WTC11 (cell line): ENCODE measurements at regions not wholly inside any gene's neighbourhood (a gene's known extent, or its start where the extent isn't known, plus 50 kb on each side); places are given as distances from the start of the nearest gene placed in this dataset.

Experiments
- ATAC-seq: fragments of 200-7000 bp; cut with Tn5 transposase; 2 replicates; pipeline ENCODE4 v1.10.0; 2021; ENCODE audit warnings: mild to moderate bottlenecking, moderate library complexity
- CTCF ChIA-PET: fragments of 300-600 bp; sonication (Branson Sonifier 250); formaldehyde crosslinking; loops from one replicate; lab custom pipeline; 2021; ENCODE audit warnings: antibody characterized with exemption; lab: Charles Lee
- POLR2A ChIA-PET: fragments of 350-600 bp; sonication (Branson Sonifier 250); formaldehyde crosslinking; loops from one replicate; lab custom pipeline; 2021; ENCODE audit warnings: antibody characterized with exemption; lab: Charles Lee
- DNase-seq: peaks from one replicate; pipeline ENCODE4 v3.0.0; 2021; ENCODE audit warnings: low spot score
- H3K27ac Mint-ChIP-seq: 2 replicates; pipeline ENCODE4 v1.8.0; 2021; ENCODE audit warnings: mixed read lengths
- H3K27me3 Mint-ChIP-seq: 2 replicates; pipeline ENCODE4 v1.8.0; 2021; ENCODE audit warnings: low read depth, mild to moderate bottlenecking, moderate library complexity, mixed read lengths
- H3K36me3 Mint-ChIP-seq: 2 replicates; pipeline ENCODE4 v1.8.0; 2021; ENCODE audit warnings: mixed read lengths
- H3K4me1 Mint-ChIP-seq: 2 replicates; pipeline ENCODE4 v1.8.0; 2022; ENCODE audit warnings: mixed read lengths
- H3K4me3 Mint-ChIP-seq: 2 replicates; pipeline ENCODE4 v1.8.0; 2021; ENCODE audit warnings: mild to moderate bottlenecking, moderate library complexity, mixed read lengths
- H3K9me3 Mint-ChIP-seq: 2 replicates; pipeline ENCODE4 v1.8.0; 2021; ENCODE audit warnings: mixed read lengths
- ATF1 ChIP-seq: sonication (generic); formaldehyde crosslinking; IDR thresholded peaks from 2 replicates; pipeline ENCODE4 v1.8.1; 2023; ENCODE audit warnings: mild to moderate bottlenecking, moderate library complexity, missing genetic modification reagents
- CREM ChIP-seq: sonication (generic); formaldehyde crosslinking; IDR thresholded peaks from 2 replicates; pipeline ENCODE4 v1.8.1; 2022; ENCODE audit warnings: mild to moderate bottlenecking, missing genetic modification reagents, moderate library complexity
- ELF4 ChIP-seq: sonication (generic); formaldehyde crosslinking; IDR thresholded peaks from 2 replicates; pipeline ENCODE4 v1.8.1; 2022; ENCODE audit warnings: low read depth, mild to moderate bottlenecking, moderate library complexity, missing genetic modification reagents
- EMX1 ChIP-seq: fragments of 250-450 bp; sonication (Bioruptor Pico); IDR thresholded peaks from 2 replicates; pipeline ENCODE4 v1.8.0; 2021; ENCODE audit warnings: mild to moderate bottlenecking
- FOXJ3 ChIP-seq: sonication (generic); formaldehyde crosslinking; IDR thresholded peaks from 2 replicates; pipeline ENCODE4 v1.9.0; 2021; ENCODE audit warnings: missing genetic modification reagents, mild to moderate bottlenecking, borderline replicate concordance
- FOXK1 ChIP-seq: sonication (generic); formaldehyde crosslinking; IDR thresholded peaks from 2 replicates; pipeline ENCODE4 v1.8.0; 2022; ENCODE audit warnings: mild to moderate bottlenecking, moderate library complexity, missing genetic modification reagents
- GABPB1 ChIP-seq: sonication (generic); formaldehyde crosslinking; IDR thresholded peaks from 2 replicates; pipeline ENCODE4 v1.8.1; 2023; ENCODE audit warnings: mild to moderate bottlenecking, missing genetic modification reagents
- GRHL2 ChIP-seq: fragments of 250-450 bp; sonication (Bioruptor Pico); IDR thresholded peaks from 2 replicates; pipeline ENCODE4 v1.8.0; 2022; ENCODE audit warnings: mild to moderate bottlenecking, moderate library complexity; ENCODE audit not compliant: insufficient replicate concordance, severe bottlenecking
- JAZF1 ChIP-seq: fragments of 250-450 bp; sonication (Bioruptor Pico); IDR thresholded peaks from 2 replicates; pipeline ENCODE4 v1.9.0; 2021; ENCODE audit warnings: moderate library complexity, mild to moderate bottlenecking, inconsistent platforms
- JUN ChIP-seq: sonication (generic); formaldehyde crosslinking; IDR thresholded peaks from 2 replicates; pipeline ENCODE4 v1.8.0; 2023; ENCODE audit warnings: mild to moderate bottlenecking, missing genetic modification reagents
- NFE2L1 ChIP-seq: sonication (generic); formaldehyde crosslinking; IDR thresholded peaks from 2 replicates; pipeline ENCODE4 v1.8.1; 2023; ENCODE audit warnings: missing genetic modification reagents
- NFYB ChIP-seq: sonication (generic); formaldehyde crosslinking; conservative IDR thresholded peaks from 2 replicates; pipeline ENCODE4 v1.8.0; 2022; ENCODE audit warnings: low read depth, missing genetic modification reagents
- PREB ChIP-seq: sonication (generic); formaldehyde crosslinking; IDR thresholded peaks from 2 replicates; pipeline ENCODE4 v1.8.1; 2022; ENCODE audit warnings: mild to moderate bottlenecking, missing genetic modification reagents, moderate library complexity, borderline replicate concordance
- RELA ChIP-seq: sonication (generic); formaldehyde crosslinking; IDR thresholded peaks from 2 replicates; pipeline ENCODE4 v1.8.1; 2022; ENCODE audit warnings: missing genetic modification reagents, mild to moderate bottlenecking, borderline replicate concordance
- RORB ChIP-seq: fragments of 250-450 bp; sonication (Bioruptor Pico); IDR thresholded peaks from 2 replicates; pipeline ENCODE4 v1.9.0; 2021; ENCODE audit warnings: mild to moderate bottlenecking
- TP53 ChIP-seq: sonication (generic); formaldehyde crosslinking; IDR thresholded peaks from 2 replicates; pipeline ENCODE4 v1.8.1; 2023; ENCODE audit warnings: mild to moderate bottlenecking, missing genetic modification reagents
- ZBTB43 ChIP-seq: sonication (generic); formaldehyde crosslinking; IDR thresholded peaks from 2 replicates; pipeline ENCODE4 v1.8.1; 2023; ENCODE audit warnings: mild to moderate bottlenecking, missing genetic modification reagents
- ZNF263 ChIP-seq: sonication (generic); formaldehyde crosslinking; IDR thresholded peaks from 2 replicates; pipeline ENCODE4 v1.8.1; 2022; ENCODE audit warnings: low read depth, mild to moderate bottlenecking, moderate library complexity, missing genetic modification reagents
- ZNF396 ChIP-seq: fragments of 250-450 bp; sonication (Bioruptor Pico); IDR thresholded peaks from 2 replicates; pipeline ENCODE4 v1.8.0; 2021; ENCODE audit warnings: mild to moderate bottlenecking, moderate library complexity, borderline replicate concordance
- ZNF416 ChIP-seq: fragments of 250-450 bp; sonication (Bioruptor Pico); IDR thresholded peaks from 2 replicates; pipeline ENCODE4 v1.9.0; 2021; ENCODE audit warnings: mild to moderate bottlenecking, inconsistent platforms
- ZNF671 ChIP-seq: fragments of 250-450 bp; sonication (Bioruptor Pico); IDR thresholded peaks from 2 replicates; pipeline ENCODE4 v1.8.0; 2021; ENCODE audit warnings: mild to moderate bottlenecking
- TF ChIP-seq, protein P1 (sequence below): sonication (generic); formaldehyde crosslinking; IDR thresholded peaks from 2 replicates; pipeline ENCODE4 v1.8.0; 2023; ENCODE audit warnings: missing genetic modification reagents, mild to moderate bottlenecking, borderline replicate concordance
- TF ChIP-seq, protein P2 (sequence below): fragments of 250-450 bp; sonication (Bioruptor Pico); IDR thresholded peaks from 2 replicates; pipeline ENCODE4 v1.9.0; 2021; ENCODE audit warnings: mild to moderate bottlenecking
- TF ChIP-seq, protein P3 (sequence below): fragments of 200-600 bp; IDR thresholded peaks from 2 replicates; pipeline ENCODE4 v1.8.0; 2022; ENCODE audit warnings: antibody characterized with exemption

DNA sequence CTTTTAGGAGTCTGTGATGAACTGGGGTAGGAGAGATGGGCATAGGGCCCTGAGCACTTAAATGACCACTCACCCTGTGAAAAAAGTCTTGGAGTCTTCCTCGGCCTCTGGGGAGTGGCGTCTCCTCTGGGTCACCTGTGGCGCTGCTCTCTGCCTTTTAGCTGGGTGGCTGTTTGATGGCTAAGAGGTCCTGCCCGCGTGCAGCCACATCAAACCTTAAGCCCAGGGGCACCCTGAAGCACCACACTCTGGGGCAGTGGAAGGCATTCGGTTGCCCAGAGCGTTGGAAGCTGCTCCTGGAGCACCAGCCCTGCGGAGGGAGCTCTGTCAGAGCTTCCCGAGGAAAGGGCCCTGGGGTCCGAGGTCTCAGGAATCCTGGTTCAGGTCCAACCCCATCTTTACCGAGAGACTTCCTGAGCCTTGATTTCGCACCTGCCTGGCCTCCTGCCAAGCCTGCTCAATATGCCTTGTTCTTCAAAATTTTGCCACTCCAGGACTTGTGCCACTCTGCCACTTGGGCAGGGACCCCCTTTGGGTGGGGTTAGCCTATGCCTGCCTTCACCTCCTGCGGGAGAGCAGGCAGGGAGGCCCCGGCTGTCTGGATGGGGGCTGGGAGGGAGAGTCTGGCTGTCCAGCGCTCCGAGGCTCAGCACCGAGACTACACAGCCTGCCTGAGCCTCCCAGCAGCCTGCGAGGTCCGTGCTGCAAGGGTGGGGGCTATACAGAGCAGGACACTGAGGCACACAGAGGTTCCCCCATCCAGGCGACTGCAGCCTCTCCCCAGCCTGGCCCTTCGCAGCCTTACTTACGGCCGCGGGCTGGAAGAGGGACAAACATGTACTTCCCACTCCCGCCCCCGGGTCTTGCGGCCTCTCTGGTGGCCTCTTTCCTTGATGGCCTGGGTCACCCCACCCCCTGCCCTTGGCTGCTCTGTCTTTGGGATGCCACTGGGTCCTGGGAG lies 63.4 kb upstream of the RNU6ATAC start (continued):
- TF ChIP-seq, protein P1, sequence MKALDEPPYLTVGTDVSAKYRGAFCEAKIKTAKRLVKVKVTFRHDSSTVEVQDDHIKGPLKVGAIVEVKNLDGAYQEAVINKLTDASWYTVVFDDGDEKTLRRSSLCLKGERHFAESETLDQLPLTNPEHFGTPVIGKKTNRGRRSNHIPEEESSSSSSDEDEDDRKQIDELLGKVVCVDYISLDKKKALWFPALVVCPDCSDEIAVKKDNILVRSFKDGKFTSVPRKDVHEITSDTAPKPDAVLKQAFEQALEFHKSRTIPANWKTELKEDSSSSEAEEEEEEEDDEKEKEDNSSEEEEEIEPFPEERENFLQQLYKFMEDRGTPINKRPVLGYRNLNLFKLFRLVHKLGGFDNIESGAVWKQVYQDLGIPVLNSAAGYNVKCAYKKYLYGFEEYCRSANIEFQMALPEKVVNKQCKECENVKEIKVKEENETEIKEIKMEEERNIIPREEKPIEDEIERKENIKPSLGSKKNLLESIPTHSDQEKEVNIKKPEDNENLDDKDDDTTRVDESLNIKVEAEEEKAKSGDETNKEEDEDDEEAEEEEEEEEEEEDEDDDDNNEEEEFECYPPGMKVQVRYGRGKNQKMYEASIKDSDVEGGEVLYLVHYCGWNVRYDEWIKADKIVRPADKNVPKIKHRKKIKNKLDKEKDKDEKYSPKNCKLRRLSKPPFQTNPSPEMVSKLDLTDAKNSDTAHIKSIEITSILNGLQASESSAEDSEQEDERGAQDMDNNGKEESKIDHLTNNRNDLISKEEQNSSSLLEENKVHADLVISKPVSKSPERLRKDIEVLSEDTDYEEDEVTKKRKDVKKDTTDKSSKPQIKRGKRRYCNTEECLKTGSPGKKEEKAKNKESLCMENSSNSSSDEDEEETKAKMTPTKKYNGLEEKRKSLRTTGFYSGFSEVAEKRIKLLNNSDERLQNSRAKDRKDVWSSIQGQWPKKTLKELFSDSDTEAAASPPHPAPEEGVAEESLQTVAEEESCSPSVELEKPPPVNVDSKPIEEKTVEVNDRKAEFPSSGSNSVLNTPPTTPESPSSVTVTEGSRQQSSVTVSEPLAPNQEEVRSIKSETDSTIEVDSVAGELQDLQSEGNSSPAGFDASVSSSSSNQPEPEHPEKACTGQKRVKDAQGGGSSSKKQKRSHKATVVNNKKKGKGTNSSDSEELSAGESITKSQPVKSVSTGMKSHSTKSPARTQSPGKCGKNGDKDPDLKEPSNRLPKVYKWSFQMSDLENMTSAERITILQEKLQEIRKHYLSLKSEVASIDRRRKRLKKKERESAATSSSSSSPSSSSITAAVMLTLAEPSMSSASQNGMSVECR (CRISPR knock-in tag): no peak
- TF ChIP-seq TP53 (no peak), NFYB (CRISPR knock-in tag) (no peak), FOXJ3 (no peak), ATF1 (CRISPR knock-in tag) (no peak), CREM (CRISPR knock-in tag) (no peak), RORB (no peak), JUN (no peak), ZNF416 (CRISPR knock-in tag) (no peak), ELF4 (CRISPR knock-in tag) (no peak), FOXK1 (no peak), ZNF263 (no peak), EMX1 (CRISPR knock-in tag) (no peak), ZBTB43 (CRISPR knock-in tag) (no peak)
- TF ChIP-seq, protein P2, sequence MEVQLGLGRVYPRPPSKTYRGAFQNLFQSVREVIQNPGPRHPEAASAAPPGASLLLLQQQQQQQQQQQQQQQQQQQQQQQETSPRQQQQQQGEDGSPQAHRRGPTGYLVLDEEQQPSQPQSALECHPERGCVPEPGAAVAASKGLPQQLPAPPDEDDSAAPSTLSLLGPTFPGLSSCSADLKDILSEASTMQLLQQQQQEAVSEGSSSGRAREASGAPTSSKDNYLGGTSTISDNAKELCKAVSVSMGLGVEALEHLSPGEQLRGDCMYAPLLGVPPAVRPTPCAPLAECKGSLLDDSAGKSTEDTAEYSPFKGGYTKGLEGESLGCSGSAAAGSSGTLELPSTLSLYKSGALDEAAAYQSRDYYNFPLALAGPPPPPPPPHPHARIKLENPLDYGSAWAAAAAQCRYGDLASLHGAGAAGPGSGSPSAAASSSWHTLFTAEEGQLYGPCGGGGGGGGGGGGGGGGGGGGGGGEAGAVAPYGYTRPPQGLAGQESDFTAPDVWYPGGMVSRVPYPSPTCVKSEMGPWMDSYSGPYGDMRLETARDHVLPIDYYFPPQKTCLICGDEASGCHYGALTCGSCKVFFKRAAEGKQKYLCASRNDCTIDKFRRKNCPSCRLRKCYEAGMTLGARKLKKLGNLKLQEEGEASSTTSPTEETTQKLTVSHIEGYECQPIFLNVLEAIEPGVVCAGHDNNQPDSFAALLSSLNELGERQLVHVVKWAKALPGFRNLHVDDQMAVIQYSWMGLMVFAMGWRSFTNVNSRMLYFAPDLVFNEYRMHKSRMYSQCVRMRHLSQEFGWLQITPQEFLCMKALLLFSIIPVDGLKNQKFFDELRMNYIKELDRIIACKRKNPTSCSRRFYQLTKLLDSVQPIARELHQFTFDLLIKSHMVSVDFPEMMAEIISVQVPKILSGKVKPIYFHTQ (CRISPR knock-in tag): no peak

- peaks cover 4% of the 10 kb centered on the region for H3K4me1 Mint-ChIP-seq
- DNase-seq (no peak), ATAC-seq (no peak)
- H3K4me3 Mint-ChIP-seq: no peak overlapping the region
- H3K9me3 Mint-ChIP-seq: no peaks in the 10 kb centered on the region
- no peaks in the 10 kb centered on the region for H3K27me3 Mint-ChIP-seq
- CTCF ChIA-PET: no interaction called here
- no peak overlapping the region for H3K27ac Mint-ChIP-seq
- TF ChIP-seq NFE2L1 (no peak), PREB (CRISPR knock-in tag) (no peak), FOXJ3 (no peak), GABPB1 (no peak), ZNF396 (CRISPR knock-in tag) (no peak), JAZF1 (CRISPR knock-in tag) (no peak), ZNF671 (CRISPR knock-in tag) (no peak), RELA (CRISPR knock-in tag) (no peak), GRHL2 (no peak)
- TF ChIP-seq, protein P3, sequence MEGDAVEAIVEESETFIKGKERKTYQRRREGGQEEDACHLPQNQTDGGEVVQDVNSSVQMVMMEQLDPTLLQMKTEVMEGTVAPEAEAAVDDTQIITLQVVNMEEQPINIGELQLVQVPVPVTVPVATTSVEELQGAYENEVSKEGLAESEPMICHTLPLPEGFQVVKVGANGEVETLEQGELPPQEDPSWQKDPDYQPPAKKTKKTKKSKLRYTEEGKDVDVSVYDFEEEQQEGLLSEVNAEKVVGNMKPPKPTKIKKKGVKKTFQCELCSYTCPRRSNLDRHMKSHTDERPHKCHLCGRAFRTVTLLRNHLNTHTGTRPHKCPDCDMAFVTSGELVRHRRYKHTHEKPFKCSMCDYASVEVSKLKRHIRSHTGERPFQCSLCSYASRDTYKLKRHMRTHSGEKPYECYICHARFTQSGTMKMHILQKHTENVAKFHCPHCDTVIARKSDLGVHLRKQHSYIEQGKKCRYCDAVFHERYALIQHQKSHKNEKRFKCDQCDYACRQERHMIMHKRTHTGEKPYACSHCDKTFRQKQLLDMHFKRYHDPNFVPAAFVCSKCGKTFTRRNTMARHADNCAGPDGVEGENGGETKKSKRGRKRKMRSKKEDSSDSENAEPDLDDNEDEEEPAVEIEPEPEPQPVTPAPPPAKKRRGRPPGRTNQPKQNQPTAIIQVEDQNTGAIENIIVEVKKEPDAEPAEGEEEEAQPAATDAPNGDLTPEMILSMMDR: no peak
- POLR2A ChIA-PET: interaction anchor here (0.7 kb wide), 1 partner anchor 430 kb away, joined by 3 read pairs; no protein-coding TSS in a partner anchor
- no peaks in the 10 kb centered on the region for H3K36me3 Mint-ChIP-seq
Measured at GRCh38 chr9:134228649-134229048, 64.3 kb upstream of the RNU6ATAC start.
